Neural crest cell (in vitro differentiated cells): ENCODE measurements at regions not wholly inside any gene's neighbourhood (a gene's known extent, or its start where the extent isn't known, plus 50 kb on each side); places are given as distances from the start of the nearest gene placed in this dataset.
"Not testable (repeated sequence)": the region's sequence is repeated elsewhere in the genome, so short reads cannot be mapped to it uniquely, and the experiment has no call there.

Source experiments
- DNase-seq: peaks from one replicate; pipeline ENCODE4 v3.0.0; 2021; ENCODE audit warnings: low read depth, mixed read lengths, low spot score
- H3K27ac Mint-ChIP-seq: one replicate; pipeline ENCODE4 v1.8.0; 2021; ENCODE audit warnings: mild to moderate bottlenecking, mixed read lengths; ENCODE audit not compliant: unreplicated experiment
- H3K27me3 Mint-ChIP-seq: 2 replicates; pipeline ENCODE4 v1.8.0; 2021; ENCODE audit warnings: low read depth, mild to moderate bottlenecking, mixed read lengths
- H3K36me3 Mint-ChIP-seq: 2 replicates; pipeline ENCODE4 v1.8.0; 2021; ENCODE audit warnings: low read depth, mild to moderate bottlenecking, mixed read lengths
- H3K4me1 Mint-ChIP-seq: 2 replicates; pipeline ENCODE4 v1.8.0; 2021; ENCODE audit warnings: mixed read lengths
- H3K4me3 Mint-ChIP-seq: one replicate; pipeline ENCODE4 v1.8.0; 2021; ENCODE audit warnings: mild to moderate bottlenecking, mixed read lengths
- H3K9me3 Mint-ChIP-seq: 2 replicates; pipeline ENCODE4 v1.8.0; 2021; ENCODE audit warnings: mixed read lengths
- CTCF ChIP-seq: fragments of 200-600 bp; sonication (generic); conservative IDR thresholded peaks from 2 replicates; pipeline ENCODE4 v1.5.0; 2021; ENCODE audit warnings: antibody characterized with exemption, mild to moderate bottlenecking

DNA sequence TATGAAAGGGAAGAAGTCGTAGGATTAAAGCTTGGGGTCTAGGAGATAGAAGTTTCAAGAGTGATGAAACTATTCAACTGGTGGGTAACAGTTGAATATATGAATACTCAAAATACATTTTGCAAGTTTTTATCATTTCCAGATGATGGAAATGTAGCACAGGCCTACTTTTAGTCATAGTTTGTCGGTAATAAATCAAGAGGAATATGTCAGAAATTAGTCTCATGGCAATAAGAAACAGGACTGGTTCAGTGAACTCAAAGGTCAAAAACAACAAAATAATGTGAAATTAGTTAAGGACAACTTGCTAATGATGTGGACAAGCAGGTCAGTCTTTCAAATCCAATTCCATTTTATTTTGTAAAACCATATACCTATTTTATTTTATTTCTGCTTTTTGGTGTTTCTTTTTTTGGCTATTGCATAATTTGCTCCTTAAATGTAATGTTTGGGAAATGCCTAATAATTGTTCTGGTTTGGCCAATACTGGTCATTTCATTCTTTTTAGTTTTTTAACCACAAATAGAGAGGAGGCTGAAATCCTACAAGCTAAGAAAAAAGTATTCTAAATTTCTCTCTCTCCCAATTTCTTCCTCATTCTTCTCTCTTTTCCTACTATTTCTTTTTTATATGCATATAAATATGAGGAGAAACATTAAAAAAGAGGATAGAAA is 195.2 kb upstream of the ARHGEF26 start:
- H3K27me3 Mint-ChIP-seq = no peaks in the 10 kb centered on the region
- no peak overlapping the region for H3K27ac Mint-ChIP-seq
- peaks cover 3% of the 10 kb centered on the region for H3K9me3 Mint-ChIP-seq
- no peaks in the 10 kb centered on the region for H3K36me3 Mint-ChIP-seq
- TF ChIP-seq CTCF = no peak
- H3K4me3 Mint-ChIP-seq = no peak overlapping the region
- no peaks in the 10 kb centered on the region for H3K4me1 Mint-ChIP-seq
- no peak for DNase-seq

DNA sequence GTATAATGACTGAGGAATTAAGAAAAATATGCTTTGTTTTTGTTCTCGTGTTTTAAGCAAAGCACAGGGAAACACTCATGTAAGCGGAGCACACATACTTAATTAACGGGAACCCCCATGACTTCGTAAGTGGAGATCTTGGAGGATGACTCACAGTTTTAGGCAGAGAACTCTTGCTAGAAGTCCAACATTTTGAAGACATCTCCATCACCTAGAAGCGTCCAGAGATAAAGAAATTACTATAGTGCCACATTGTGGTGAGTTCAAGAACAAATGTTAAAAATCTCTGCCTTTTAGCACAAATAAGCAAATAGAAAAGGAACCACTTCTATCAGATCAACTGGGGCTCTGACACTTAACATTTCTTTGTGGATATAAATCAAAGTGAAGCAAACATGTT is 194.1 kb upstream of the ARHGEF26 start:
- DNase-seq = no peak
- TF ChIP-seq CTCF = peak; percentile 48
- H3K4me1 Mint-ChIP-seq = no peaks in the 10 kb centered on the region
- no peak overlapping the region for H3K4me3 Mint-ChIP-seq
- H3K27ac Mint-ChIP-seq = no peak overlapping the region
- H3K36me3 Mint-ChIP-seq = no peaks in the 10 kb centered on the region
- no peaks in the 10 kb centered on the region for H3K27me3 Mint-ChIP-seq
- H3K9me3 Mint-ChIP-seq = peaks cover 3% of the 10 kb centered on the region

DNA sequence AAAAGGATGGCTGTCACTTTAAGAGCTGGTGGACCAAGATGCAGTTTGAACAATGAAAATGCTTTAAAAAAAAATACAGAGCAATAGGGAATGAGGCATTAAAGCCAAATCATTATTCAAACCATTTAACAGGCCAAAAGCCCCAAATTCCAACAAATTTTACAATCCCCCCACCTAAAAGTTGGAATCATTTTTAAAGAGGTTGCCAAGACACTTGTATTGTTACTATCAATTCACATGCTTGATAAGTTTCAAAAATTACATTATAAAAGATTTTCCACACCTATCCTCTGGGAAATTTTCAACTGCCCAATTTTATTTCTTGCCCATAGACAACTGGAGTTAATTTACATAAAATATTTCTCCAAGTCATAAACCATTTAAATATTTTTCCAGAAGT is 192.3 kb upstream of the ARHGEF26 start:
- Mint-ChIP-seq H3K4me3 (no peak overlapping the region), H3K27me3 (no peaks in the 10 kb centered on the region), H3K36me3 (no peaks in the 10 kb centered on the region), H3K9me3 (peaks cover 3% of the 10 kb centered on the region), H3K4me1 (no peaks in the 10 kb centered on the region), H3K27ac (no peak overlapping the region)
- TF ChIP-seq CTCF = no peak
- DNase-seq = no peak

DNA sequence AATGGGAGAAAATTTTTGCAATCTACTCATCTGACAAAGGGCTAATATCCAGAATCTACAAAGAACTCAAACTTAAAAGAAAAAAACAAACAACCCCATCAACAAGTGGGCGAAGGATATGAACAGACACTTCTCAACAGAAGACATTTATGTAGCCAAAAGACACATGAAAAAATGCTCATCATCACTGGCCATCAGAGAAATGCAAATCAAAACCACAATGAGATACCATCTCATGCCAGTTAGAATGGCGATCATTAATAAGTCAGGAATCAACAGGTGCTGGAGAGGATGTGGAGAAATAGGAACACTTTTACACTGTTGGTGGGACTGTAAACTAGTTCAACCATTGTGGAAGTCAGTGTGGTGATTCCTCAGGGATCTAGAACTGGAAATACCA is 187.7 kb upstream of the ARHGEF26 start:
- H3K27ac Mint-ChIP-seq, H3K4me1 Mint-ChIP-seq, H3K36me3 Mint-ChIP-seq, H3K4me3 Mint-ChIP-seq, H3K27me3 Mint-ChIP-seq, H3K9me3 Mint-ChIP-seq, DNase-seq: not testable (repeated sequence)

DNA sequence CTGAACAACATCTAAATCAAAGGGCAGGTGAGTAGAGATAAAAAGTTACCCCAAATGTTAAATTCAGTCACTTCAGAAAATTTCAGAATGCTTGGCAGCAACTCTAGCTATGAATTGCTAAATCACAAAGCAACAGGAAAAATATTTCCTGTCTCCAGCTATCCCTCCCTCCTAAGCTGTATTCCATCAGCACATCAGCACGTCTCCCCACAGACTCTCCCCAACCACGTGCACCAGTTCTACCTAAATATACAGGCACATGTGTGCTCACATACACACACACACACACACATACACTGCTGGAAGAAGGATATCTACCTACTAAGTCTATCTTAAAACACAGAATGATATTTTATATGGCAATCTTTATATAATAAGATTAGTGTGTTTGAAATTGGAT is 177.1 kb upstream of the ARHGEF26 start:
- H3K4me3 Mint-ChIP-seq = no peak overlapping the region
- TF ChIP-seq CTCF = no peak
- DNase-seq = no peak
- peaks cover 3% of the 10 kb centered on the region for H3K9me3 Mint-ChIP-seq
- no peaks in the 10 kb centered on the region for H3K27me3 Mint-ChIP-seq
- H3K4me1 Mint-ChIP-seq = no peaks in the 10 kb centered on the region
- no peak overlapping the region for H3K27ac Mint-ChIP-seq
- no peaks in the 10 kb centered on the region for H3K36me3 Mint-ChIP-seq

DNA sequence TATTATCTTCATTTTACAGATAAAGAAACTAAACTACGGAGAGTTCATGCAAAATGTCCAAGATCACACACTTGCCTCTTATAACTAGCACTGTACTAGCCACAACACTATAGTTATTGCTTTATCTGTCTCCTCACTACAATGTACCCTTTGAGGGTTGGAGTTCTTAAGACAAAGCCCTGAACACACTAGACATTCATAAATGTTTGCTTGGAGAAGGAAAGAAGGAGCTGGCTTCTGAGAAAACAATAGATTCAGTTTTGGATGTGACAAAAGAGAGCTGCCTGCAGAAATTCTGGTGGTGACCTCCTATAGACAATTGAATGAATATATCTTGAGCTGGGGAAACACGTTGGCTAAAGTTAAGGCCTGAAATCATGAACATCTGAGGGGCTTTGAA is 169.9 kb upstream of the ARHGEF26 start:
- Mint-ChIP-seq H3K4me3 (no peak overlapping the region), H3K27me3 (no peaks in the 10 kb centered on the region), H3K9me3 (peaks cover 3% of the 10 kb centered on the region), H3K27ac (no peak overlapping the region), H3K36me3 (no peaks in the 10 kb centered on the region), H3K4me1 (peaks cover 10% of the 10 kb centered on the region)
- no peak for TF ChIP-seq CTCF
- no peak for DNase-seq
